ENCODE measurements at regions not wholly inside any gene's neighbourhood (a gene's known extent, or its start where the extent isn't known, plus 50 kb on each side); places are given as distances from the start of the nearest gene placed in this dataset.

DNA sequence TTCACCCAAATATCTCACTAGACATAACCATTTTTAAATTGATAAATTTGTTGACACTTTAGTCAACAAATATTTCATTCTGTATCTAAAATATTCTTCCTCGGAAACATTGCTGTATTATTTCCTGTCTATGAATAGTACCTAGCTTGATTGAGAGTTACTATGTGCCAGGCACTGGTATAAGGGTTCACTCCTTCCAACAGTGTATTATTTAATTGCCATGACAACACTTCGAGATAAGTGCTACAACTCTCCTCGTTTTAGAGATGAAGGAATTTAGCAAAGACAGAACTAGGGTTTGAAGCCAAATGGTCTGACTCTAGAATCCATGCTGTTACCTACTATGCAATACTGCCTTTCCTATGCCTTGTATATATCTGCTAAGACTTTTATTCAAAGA, 287.2 kb downstream of the YTHDC2 start:
- DNase-seq (ENCODE audit: low read depth), result no peak

DNA sequence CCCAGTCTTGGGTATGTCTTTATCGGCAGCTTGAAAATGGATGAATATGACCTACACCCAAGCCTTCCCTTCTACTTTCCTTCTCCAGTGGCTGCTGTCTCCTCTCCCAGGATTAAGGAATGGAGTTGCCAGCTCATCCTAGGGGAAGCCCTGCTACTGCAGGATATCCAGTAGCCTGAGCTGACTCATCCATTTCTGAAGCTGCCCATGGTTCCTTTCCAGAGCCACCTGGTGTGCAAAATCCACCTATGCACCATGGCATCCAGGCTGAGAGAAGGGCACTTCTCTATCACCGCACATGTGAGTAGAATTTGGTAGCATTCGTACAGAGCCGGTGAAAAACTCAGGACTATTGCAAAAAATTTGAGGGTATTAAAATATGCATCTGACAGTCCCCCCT, 290.8 kb downstream of the YTHDC2 start:
- DNase-seq (ENCODE audit: low read depth), result no peak

DNA sequence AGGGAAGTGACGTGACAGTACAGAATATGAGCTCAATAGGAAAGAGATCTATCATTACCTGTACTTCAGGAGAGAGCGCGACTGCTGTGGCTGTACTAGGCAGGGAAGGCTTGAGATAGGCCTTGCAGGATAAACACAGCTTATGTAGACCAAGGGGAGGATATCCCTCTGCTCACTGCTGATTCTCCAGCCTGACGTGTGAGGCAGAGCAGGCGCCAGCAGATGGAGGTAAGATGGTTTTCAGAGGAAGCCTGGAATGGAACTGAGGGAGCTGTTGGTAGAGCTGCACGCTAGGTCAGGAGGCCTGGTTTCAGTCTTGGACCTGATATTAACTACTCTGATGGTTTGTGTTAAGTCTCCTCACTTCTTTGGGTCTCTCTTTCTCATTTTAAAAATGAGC, 291.4 kb downstream of the YTHDC2 start:
- DNase-seq (ENCODE audit: low read depth), result no peak

DNA sequence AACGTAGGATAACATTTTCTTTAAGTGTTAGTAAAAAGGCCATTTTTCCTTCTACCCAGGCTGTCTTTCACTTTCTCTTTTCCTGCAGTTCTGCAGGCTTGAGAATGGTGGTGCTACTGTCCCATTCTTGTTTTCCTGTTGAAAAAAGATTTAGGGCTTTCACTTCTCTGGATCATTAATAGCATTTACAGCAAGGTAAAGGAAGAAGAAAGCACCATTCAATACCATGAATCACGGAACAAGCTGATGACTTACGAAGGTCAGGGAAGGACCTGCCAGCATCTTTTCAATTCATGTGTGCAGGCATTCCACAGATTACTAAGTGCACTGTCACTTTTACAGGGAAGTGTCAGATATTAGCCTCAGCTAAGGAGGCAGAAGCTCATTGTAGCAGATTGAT, 292.8 kb downstream of the YTHDC2 start:
- DNase-seq (ENCODE audit: low read depth), result peak; percentile 31

DNA sequence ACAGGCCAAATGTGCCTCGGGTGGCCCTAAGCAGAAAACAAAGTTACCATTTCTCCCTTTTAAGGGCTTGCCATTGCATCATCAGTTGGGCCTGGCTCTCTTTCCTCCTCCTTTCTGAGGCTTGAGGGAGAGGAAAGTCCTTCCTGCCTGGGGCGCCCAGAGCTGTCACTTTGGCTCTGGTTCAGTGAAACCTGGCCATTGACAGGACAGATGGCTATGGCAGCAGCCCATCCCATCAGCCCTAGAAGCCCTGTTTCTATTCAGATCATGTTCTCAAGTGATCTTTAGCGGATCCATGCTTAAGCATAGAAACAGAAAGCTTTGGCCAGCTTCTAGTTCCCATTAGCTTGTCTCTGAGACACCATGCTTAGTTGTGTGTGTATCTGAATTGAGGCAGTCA, 293.4 kb downstream of the YTHDC2 start:
- DNase-seq (ENCODE audit: low read depth), result peak; percentile 6

DNA sequence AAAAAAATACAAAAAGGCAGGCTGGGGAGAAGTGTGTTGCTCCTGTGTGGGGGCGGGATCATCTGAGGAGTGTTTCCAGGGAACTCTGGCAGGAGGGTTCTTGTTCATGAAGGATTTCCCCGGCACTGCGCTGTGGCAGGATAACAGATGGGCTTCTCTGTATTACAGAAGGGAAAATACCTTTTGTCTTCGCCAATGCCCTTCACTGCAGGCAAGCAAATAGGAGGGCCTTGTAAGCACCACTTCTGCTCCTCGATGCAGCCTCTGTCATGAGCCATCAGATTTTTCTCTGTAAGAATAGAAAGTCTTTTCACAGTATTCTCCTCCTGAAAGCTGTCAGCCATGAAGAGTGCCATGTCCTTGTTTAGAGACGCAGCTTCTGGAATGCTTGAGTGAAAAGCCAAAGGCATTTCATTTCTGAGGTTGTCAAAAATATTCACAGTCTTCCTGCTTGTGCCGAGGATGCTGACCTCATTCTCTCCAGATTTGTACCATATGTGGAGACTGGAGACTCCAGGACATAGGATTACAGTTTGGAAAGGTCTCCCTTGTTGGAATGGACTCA, 294.0 kb downstream of the YTHDC2 start:
- DNase-seq (ENCODE audit: low read depth), result peak; percentile 3

DNA sequence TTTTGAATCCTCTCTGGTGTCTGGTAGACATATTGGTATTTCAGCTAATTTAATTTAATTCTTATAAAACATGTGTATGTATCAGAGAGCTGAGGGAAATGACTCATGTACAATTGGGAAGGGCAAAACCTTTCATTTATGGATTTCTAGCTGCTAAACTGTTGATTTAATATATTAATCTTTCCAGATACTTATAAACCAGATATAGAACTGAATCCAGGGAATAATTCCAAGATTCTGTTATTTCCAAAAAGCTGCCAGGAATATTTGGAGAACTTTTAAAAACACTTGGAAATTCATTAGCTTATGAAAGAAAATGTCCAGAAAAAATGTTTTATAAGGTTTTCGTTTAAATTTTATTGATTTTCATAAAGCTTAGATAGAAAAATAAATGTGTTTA, 295.5 kb downstream of the YTHDC2 start:
- DNase-seq (ENCODE audit: low read depth), result no peak

DNA sequence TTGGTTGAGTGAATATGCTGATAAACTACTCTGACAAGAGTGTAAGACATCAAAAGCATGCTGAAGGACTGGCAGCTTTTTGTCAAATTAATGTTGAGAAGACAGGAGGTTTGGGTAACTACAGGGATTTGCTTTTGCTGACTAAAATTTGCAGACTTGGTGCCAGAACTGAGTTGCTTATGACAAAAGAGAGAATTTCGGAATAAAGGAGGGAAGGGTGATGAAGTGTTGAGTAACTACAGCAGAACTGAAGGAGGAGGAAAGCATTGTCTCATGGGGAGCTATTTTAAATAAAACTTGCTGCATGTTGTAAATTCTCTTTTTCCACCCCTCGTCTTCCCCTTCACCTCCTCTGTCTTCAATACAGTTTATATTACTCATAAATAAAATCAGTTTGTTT, 296.1 kb downstream of the YTHDC2 start:
- DNase-seq (ENCODE audit: low read depth), result no peak

DNA sequence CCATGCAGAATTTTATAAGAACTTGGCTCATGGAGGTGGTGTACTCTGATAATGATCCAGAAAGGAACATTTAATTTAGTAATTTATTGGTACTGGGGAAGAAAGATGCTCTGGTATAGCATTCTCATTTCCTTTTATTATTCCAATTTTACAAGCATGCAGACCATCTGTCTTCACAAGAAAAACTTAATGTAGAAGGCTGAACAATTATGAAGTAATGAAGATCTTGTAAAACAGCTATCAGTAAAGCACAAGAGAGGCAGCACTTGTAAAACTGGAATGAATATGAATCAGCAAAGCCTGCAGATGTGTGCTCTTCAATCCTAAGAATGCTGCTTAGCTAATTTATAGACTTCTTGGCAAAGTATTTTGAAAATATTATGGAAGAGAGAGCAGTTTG, 300.0 kb downstream of the YTHDC2 start:
- DNase-seq (ENCODE audit: low read depth), result no peak

DNA sequence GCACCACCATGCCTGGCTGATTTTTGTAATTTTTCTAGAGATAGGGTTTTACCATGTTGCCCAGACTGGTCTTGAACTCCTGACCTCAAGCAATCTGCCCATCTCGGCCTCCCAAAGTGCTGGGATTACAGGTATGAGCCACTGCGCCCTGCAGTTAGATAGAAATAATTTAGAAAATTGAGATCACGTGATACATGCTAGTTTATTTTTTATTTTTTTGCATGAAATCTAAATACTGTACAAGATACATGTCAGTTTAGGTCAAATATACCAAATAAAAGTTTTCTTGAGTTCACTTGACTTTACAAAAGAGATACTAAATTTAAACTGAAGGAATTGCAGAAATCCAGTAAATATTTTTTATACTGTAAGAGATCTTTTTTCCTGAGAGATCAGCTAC, 304.2 kb downstream of the YTHDC2 start:
- DNase-seq (ENCODE audit: low read depth), result no peak

DNA sequence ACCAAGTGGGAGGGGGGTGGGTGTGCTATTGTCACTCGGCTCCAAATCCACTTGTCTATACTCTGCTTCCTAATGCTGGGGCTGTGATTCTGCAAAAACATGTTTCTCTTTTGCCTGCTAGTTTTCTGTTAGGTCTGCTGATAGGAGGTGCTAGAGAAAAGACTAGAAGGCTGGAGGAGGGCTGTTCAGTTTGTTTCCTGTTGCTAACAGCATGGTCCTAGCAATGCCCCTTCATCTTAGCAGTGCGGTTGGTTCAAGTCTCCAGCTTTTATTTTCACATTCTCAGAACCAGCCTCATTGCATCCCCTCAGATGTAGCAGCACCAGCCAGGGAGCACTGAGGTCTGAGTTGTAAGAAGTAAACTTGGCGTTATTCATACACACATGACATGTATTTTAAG, 310.2 kb downstream of the YTHDC2 start:
- DNase-seq (ENCODE audit: low read depth), result no peak

DNA sequence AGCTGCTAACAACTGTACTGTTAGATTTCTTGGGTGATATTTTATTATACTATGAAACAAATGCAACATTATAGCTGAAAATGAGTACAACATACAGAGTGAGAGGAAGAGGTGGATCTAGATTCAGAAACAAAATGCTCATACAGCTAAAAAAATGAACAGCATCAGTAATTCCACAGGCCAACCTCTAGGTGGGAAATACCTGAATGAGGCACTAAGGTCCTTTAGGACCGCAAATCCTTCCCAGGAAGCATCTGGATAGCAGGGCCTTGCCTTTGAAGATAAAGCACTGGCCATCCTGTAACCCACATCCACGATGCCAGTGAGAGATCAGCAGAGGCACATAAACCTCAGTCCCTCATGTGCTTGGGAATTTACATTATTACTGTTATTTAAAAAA, 310.8 kb downstream of the YTHDC2 start:
- no peak for DNase-seq (ENCODE audit: low read depth)

DNA sequence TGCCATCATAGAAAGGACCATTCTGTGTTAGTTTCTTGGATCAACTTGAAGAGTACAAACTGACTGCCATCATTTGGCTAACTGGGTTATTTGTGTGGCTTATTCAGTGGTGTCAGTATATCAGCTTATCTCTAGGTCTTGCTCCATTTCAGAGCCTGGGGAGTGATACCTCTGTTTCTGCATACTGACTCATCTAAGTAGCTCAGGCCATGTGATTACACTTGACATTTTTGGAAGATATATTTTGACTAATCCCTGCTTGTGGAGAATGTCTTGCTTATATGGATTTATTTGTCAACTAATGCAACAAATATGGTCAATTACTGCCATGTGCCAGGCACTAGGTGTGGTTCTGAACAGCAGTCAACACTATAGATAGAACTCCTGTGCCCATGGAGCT, 311.7 kb downstream of the YTHDC2 start:
- peak; percentile 16 for DNase-seq (ENCODE audit: low read depth)

DNA sequence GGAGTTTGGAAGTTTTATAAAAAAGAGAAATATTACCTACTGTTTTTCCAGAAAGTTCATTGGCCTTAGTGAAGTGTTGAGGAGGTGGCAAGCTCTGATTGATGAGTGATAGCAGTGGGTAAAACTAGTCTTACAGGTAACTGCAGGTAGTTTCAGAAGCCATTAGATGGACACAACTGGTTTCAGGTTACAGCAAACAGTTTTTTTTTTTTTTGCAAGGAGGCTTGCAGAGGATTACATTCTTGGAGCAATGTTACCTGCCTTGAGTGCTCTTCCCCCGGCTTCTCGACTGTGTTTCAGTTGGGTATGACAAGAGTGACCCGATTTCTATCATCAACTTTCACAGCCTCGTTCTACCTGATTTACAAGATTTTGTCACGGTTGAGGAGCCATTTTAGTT, 333.4 kb downstream of the YTHDC2 start:
- DNase-seq (ENCODE audit: low read depth), result no peak

DNA sequence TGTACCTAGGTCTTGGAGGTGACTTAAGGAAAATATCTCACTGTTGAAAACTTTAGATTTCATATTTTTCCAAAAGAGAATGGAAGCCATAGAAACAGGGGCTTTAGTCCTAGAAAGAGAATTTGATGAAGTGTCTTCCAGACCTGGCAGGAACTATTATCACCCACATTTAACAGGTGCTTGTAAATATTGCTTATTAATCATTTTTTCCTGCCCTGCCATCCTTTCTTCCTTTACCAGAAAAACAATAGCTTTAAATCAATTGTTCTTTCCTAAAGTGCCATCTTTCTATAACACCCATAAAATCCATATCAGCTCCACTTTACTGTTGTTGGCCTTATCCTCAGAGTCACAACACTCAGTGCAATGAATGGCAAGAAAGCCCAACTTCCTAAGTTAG, 350.9 kb downstream of the YTHDC2 start:
- DNase-seq (ENCODE audit: low read depth), result no peak

DNA sequence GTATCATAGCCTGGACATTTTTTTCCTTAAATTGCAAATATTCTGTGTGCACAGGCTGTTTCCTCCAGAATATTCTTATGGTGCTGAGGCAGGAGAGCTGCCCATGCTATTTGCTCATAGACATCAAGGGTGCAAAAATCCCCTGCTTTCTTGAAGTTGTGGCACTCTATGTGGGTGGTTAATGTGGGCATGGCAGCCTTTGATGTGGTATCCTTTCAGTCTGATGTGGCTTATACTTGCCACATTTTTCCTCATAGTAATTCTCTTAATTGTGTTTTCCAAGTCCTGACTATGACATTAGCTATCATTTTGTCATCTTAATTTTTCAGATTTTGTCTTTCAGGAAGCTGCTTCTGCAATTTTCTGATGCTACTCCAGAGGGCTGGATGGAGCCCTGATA, 353.3 kb downstream of the YTHDC2 start:
- no peak for DNase-seq (ENCODE audit: low read depth)

DNA sequence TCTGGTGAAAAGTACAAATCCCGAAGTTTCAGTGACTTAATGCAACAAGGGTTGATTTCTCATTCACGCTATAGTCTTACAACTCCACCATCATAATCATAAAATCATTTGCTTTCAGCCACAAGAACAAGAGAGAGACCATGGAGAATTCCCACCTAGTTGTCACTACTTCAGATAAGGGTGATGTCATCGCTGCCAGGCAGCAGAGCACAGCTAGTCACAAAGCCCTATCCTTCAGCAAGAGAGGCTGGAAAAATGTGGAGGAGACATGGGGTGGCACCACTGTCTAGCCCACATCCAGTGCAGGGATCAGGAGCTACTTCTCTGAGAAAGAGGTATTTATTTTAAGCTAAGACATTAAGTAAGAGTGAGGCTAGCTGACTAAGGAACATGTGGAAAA, 356.1 kb downstream of the YTHDC2 start:
- DNase-seq (ENCODE audit: low read depth), result no peak

DNA sequence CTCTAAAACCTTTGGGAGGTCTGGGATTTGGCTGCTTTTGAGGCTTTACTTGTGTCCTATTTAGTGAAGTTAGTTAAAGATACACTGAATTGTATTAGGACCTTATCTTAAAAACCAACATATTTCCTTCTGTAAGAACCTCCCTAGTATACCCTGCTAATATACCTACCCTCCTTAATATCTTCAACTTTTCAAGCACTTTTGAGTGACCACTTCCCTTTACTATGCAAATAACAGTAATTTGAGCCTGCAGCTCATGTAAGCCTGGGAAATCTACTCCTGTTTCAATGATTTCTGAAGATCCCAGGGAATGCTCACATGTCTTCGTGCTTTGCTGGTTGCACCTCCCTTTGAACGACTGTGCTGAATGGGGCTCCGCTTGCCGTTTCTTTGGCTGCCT, 358.5 kb downstream of the YTHDC2 start:
- DNase-seq (ENCODE audit: low read depth), result no peak

DNA sequence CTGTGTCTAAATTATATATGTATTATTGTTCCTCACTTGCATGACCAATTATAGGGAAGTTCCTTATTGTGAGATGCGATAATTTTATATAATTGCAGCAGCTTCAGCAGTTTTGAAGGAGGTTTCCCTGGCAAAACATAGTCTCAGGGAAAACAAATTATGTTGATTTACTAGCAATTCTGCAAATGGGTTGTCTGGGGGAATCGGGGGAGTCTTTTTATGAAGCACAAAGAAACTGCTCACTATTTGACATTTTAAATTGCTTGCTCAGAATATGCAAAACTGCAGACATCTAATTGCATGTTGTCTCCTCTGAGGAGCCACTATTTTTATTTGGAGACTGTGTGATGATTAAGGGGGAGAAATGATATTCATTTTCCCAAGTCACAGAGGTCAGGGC, 361.6 kb downstream of the YTHDC2 start:
- DNase-seq (ENCODE audit: low read depth), result no peak

DNA sequence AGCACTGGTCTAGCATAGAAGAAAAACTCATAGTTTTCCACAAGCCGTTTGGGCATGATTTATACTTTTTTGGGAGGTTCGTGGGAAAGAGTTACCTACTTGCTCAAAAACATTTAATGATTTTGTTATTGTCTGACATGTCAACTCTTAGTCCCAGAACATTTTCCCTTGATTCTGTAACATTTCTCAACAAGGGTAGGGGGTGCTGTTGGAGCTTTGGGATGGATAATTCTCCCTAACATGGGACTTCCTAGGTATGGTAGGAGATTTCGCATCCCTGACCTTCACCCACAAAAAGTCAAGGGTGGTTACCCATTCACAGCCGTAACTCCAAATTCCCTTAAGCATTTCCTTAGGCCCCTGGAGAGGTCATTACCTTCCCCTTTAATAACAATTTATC, 378.0 kb downstream of the YTHDC2 start:
- no peak for DNase-seq (ENCODE audit: low read depth)

DNA sequence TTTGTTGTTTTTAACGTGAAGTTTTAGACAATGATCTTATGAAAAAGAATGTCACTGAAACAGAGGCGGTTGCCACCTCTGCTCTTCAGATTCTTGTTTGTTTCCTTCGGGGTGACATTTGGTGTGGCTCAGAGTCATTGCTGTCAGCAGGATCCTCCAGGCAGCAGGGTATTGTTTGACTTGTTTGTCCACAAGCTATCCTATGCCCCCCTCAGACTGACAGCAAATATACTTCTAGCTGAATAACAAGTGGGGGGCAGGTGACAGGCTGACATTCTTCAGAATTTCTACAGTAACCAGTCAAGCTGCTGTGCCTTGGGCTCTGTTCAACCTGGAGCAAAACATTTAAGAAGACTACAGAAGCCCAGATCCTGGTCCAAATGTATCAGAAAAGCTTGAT, 383.3 kb downstream of the YTHDC2 start:
- no peak for DNase-seq (ENCODE audit: low read depth)

DNA sequence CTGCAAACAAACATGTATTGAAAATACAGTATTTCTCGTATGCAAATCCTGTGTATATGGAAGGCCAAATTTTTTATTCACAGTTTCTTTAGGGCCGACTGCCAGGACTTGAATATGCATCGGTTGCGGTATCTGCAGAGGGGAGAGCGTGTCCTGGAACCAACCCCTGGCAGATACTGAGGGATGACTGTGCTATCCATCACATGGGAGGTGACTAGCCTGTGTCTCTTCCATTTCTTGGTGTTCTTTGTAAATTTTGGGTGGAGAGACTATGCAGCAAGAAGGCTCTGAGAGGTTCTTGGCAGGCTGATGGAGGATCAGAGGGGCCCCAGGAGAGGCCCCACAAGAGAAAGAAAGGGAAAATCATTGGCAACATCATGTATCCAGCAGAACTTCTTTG, 384.3 kb downstream of the YTHDC2 start:
- no peak for DNase-seq (ENCODE audit: low read depth)

DNA sequence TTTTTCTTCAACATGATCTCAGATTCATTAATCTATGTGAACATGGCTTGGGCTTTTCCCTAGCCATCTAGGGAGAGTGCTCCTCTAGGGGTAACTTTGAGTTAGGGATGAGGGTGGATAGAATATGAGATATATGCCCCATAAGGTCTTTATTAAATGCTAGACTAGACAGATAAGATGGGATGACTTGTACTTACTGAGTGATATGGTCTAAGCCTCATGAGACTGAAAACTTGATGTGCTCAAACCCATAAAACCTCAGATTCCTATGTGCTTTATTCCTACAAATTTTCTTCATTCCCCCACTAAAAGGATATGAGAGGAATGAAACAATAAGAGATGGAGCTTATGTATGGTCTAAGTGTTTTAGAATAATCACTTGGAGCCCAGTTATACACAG, 386.6 kb downstream of the YTHDC2 start:
- DNase-seq (ENCODE audit: low read depth), result no peak

DNA sequence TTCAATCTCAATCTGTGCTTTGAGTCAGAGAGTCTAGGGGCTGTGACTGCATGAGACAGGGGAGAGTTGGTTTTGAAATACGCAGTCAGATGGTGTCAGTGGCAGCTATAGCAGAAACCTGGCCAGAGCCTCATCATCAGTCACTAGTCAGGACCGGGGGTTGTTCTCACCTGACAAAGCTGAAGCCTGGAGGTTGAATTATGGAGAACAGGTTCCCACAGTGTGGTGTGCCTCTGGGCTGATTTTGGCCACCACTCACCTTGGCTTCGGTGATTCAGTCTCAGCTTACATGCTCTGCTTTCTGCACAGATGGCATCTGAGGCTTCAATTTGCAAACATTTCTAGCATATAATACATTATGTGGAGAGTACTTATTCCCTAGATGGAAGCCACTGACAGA, 387.3 kb downstream of the YTHDC2 start:
- DNase-seq (ENCODE audit: low read depth), result no peak

DNA sequence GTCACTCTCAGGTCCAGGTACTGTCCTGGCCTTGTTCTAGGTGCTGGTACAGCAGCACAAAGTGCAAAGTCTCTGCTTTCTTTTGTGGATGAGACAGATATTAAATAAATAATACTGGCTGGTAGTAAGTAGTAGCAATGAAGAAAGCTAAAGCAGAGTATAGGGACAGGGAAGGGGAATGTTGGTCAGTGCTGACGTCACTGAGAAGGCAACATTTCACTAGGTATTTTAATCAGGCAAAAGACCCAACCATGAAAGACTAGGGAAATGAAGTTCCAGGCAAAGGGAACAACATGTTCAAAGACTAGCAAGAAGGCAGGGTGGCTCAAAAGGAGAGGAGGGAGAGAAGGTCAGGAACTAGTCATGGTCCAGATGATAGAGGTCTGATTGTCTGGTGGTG, 388.2 kb downstream of the YTHDC2 start:
- DNase-seq (ENCODE audit: low read depth), result no peak

All from iris pigment epithelial cell (primary cell).